ENCODE measurements at regions not wholly inside any gene's neighbourhood (a gene's known extent, or its start where the extent isn't known, plus 50 kb on each side); places are given as distances from the start of the nearest gene placed in this dataset.
"Not testable (repeated sequence)": the region's sequence is repeated elsewhere in the genome, so short reads cannot be mapped to it uniquely, and the experiment has no call there.

DNA sequence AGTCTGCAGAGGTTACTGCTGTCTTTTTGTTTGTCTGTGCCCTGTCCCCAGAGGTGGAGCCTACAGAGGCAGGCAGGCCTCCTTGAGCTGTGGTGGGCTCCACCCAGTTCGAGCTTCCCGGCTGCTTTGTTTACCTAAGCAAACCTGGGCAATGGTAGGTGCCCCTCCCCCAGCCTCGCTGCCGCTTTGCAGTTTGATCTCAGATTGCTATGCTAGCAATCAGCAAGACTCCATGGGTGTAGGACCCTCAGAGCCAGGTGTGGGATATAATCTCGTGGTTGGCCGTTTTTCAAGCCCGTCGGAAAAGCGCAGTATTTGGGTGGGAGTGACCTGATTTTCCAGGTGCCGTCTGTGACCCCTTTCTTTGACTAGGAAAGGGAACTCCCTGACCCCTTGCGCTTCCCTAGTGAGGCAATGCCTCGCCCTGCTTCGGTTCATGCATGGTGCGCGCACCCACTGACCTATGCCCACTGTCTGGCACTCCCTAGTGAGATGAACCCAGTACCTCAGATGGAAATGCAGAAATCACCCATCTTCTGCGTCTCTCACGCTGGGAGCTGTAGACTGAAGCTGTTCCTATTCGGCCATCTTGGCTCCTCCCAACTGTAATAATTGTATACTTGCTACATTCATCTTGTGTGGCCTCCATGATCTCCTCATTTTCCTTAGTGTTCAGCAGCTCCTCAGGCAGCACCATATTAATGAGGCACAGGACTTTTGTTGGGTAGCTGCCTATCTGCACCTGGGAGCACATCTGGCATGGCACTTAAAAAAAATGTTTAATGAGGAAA, 391.4 kb downstream of the BCKDHB start:
- TF ChIP-seq EZH2 (IDR thresholded peaks at IDR 0.05; ENCODE audit: borderline replicate concordance, insufficient read depth, low read length, poor library complexity, severe bottlenecking); EP300 (conservative IDR thresholded peaks at IDR 0.05; ENCODE audit: poor library complexity, severe bottlenecking): not testable (repeated sequence)
- TF ChIP-seq, protein P1, sequence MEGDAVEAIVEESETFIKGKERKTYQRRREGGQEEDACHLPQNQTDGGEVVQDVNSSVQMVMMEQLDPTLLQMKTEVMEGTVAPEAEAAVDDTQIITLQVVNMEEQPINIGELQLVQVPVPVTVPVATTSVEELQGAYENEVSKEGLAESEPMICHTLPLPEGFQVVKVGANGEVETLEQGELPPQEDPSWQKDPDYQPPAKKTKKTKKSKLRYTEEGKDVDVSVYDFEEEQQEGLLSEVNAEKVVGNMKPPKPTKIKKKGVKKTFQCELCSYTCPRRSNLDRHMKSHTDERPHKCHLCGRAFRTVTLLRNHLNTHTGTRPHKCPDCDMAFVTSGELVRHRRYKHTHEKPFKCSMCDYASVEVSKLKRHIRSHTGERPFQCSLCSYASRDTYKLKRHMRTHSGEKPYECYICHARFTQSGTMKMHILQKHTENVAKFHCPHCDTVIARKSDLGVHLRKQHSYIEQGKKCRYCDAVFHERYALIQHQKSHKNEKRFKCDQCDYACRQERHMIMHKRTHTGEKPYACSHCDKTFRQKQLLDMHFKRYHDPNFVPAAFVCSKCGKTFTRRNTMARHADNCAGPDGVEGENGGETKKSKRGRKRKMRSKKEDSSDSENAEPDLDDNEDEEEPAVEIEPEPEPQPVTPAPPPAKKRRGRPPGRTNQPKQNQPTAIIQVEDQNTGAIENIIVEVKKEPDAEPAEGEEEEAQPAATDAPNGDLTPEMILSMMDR (IDR thresholded peaks at IDR 0.05; ENCODE audit: poor library complexity, severe bottlenecking) = not testable (repeated sequence)
- TF ChIP-seq, protein P2, sequence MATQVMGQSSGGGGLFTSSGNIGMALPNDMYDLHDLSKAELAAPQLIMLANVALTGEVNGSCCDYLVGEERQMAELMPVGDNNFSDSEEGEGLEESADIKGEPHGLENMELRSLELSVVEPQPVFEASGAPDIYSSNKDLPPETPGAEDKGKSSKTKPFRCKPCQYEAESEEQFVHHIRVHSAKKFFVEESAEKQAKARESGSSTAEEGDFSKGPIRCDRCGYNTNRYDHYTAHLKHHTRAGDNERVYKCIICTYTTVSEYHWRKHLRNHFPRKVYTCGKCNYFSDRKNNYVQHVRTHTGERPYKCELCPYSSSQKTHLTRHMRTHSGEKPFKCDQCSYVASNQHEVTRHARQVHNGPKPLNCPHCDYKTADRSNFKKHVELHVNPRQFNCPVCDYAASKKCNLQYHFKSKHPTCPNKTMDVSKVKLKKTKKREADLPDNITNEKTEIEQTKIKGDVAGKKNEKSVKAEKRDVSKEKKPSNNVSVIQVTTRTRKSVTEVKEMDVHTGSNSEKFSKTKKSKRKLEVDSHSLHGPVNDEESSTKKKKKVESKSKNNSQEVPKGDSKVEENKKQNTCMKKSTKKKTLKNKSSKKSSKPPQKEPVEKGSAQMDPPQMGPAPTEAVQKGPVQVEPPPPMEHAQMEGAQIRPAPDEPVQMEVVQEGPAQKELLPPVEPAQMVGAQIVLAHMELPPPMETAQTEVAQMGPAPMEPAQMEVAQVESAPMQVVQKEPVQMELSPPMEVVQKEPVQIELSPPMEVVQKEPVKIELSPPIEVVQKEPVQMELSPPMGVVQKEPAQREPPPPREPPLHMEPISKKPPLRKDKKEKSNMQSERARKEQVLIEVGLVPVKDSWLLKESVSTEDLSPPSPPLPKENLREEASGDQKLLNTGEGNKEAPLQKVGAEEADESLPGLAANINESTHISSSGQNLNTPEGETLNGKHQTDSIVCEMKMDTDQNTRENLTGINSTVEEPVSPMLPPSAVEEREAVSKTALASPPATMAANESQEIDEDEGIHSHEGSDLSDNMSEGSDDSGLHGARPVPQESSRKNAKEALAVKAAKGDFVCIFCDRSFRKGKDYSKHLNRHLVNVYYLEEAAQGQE (IDR thresholded peaks at IDR 0.05; ENCODE audit: borderline replicate concordance) = not testable (repeated sequence)
